Smooth muscle cell (in vitro differentiated cells): ENCODE measurements at regions not wholly inside any gene's neighbourhood (a gene's known extent, or its start where the extent isn't known, plus 50 kb on each side); places are given as distances from the start of the nearest gene placed in this dataset.

Source experiments
- DNase-seq: peaks from one replicate; lab custom pipeline; 2025; ENCODE audit not compliant: unreplicated experiment; lab: John Stamatoyannopoulos, UW
- H2AFZ ChIP-seq: fragments of 200-600 bp; sonication (generic); 2 replicates; pipeline ENCODE4 v1.6.0; 2016; ENCODE audit warnings: antibody characterized with exemption, low read depth, mild to moderate bottlenecking
- H3F3A ChIP-seq: fragments of 200-600 bp; sonication (generic); 2 replicates; pipeline ENCODE4 v1.6.0; 2017; ENCODE audit warnings: antibody characterized with exemption, low read depth
- H3K27ac ChIP-seq: fragments of 200-600 bp; sonication (generic); 2 replicates; pipeline ENCODE4 v1.5.1; 2016; ENCODE audit warnings: low read depth, mild to moderate bottlenecking
- H3K27me3 ChIP-seq: fragments of 200-600 bp; sonication (generic); 2 replicates; pipeline ENCODE4 v1.6.1; 2016; ENCODE audit warnings: low read depth, mild to moderate bottlenecking
- H3K36me3 ChIP-seq: fragments of 200-600 bp; sonication (generic); 2 replicates; pipeline ENCODE4 v1.5.1; 2016; ENCODE audit warnings: low read depth
- H3K4me1 ChIP-seq: fragments of 200-600 bp; sonication (generic); 2 replicates; pipeline ENCODE4 v1.5.1; 2016; ENCODE audit warnings: low read depth
- H3K4me2 ChIP-seq: fragments of 200-600 bp; sonication (generic); 2 replicates; pipeline ENCODE4 v1.6.0; 2016; ENCODE audit warnings: mild to moderate bottlenecking
- H3K4me3 ChIP-seq: fragments of 200-600 bp; sonication (generic); 2 replicates; pipeline ENCODE4 v1.5.1; 2016; ENCODE audit warnings: mild to moderate bottlenecking
- H3K79me2 ChIP-seq: fragments of 200-600 bp; sonication (generic); 2 replicates; pipeline ENCODE4 v1.6.0; 2016; ENCODE audit warnings: low read depth, mild to moderate bottlenecking
- H3K9ac ChIP-seq: fragments of 200-600 bp; sonication (generic); 2 replicates; pipeline ENCODE4 v1.6.0; 2016; ENCODE audit warnings: low read depth
- H3K9me3 ChIP-seq: fragments of 200-600 bp; sonication (generic); replicated peaks from 2 replicates; pipeline ENCODE4 v1.5.1; 2016; ENCODE audit warnings: low read depth
- H4K20me1 ChIP-seq: fragments of 200-600 bp; sonication (generic); 2 replicates; pipeline ENCODE4 v1.6.0; 2016; ENCODE audit warnings: low read depth
- CTCF ChIP-seq: fragments of 200-600 bp; sonication (generic); IDR thresholded peaks from 2 replicates; pipeline ENCODE4 v1.5.1; 2017; ENCODE audit warnings: borderline replicate concordance, mild to moderate bottlenecking, antibody characterized with exemption; ENCODE audit not compliant: insufficient read depth, poor library complexity, severe bottlenecking
- WGBS: methylation state at CpG from one replicate; pipeline ENCODE4 v1.1.7; 2016; ENCODE audit warnings: low lambda C conversion rate; 5-methylcytosine and 5-hydroxymethylcytosine counted together

- peaks cover 4% of the 10 kb centered on the region for H3K4me1 ChIP-seq
- H3K79me2 ChIP-seq: no peaks in the 10 kb centered on the region
- H3K9ac ChIP-seq: no peak overlapping the region
- no peaks in the 10 kb centered on the region for H4K20me1 ChIP-seq
- no peaks in the 10 kb centered on the region for H3K9me3 ChIP-seq
- H2AFZ ChIP-seq: no peak overlapping the region
- no peak overlapping the region for H3K4me3 ChIP-seq
- H3K36me3 ChIP-seq: no peaks in the 10 kb centered on the region
- peak overlapping the region; percentile 76 for H3K4me2 ChIP-seq
- peak overlapping the region; percentile 23 for H3K27ac ChIP-seq
- 11% methylated on average over 8 of the region's 8 CpGs for WGBS
- H3F3A ChIP-seq: no peaks in the 10 kb centered on the region
- peak; percentile 61 for TF ChIP-seq CTCF
- H3K27me3 ChIP-seq: no peaks in the 10 kb centered on the region
- peak; percentile 8 for DNase-seq
These were observed 263.6 kb downstream of the DUSP10 start for GRCh38 chr1:221478050-221478949.

- Histone ChIP-seq H4K20me1 (no peaks in the 10 kb centered on the region), H3K36me3 (no peaks in the 10 kb centered on the region), H3K4me1 (no peaks in the 10 kb centered on the region), H3K9me3 (no peaks in the 10 kb centered on the region), H3K9ac (no peak overlapping the region), H3K4me2 (no peak overlapping the region), H3K27me3 (no peaks in the 10 kb centered on the region), H3K27ac (no peak overlapping the region), H3K4me3 (no peak overlapping the region), H2AFZ (no peak overlapping the region), H3F3A (no peaks in the 10 kb centered on the region), H3K79me2 (no peaks in the 10 kb centered on the region)
- TF ChIP-seq CTCF: no peak
- DNase-seq: no peak
- WGBS: 54% methylated on average over 8 of the region's 8 CpGs
These were observed 253.9 kb downstream of the DUSP10 start for GRCh38 chr1:221487781-221488524.

GRCh38 chr1:221488550-221488949 lies 253.3 kb downstream of the DUSP10 start:
- H3K9ac ChIP-seq: no peak overlapping the region
- 86% methylated on average over 1 of the region's 1 CpG for WGBS
- no peaks in the 10 kb centered on the region for H4K20me1 ChIP-seq
- H3K79me2 ChIP-seq: no peaks in the 10 kb centered on the region
- H3K27ac ChIP-seq: no peak overlapping the region
- no peak overlapping the region for H3K4me3 ChIP-seq
- no peak overlapping the region for H2AFZ ChIP-seq
- no peaks in the 10 kb centered on the region for H3K9me3 ChIP-seq
- H3K4me2 ChIP-seq: no peak overlapping the region
- TF ChIP-seq CTCF: no peak
- H3K36me3 ChIP-seq: no peaks in the 10 kb centered on the region
- no peaks in the 10 kb centered on the region for H3K4me1 ChIP-seq
- H3K27me3 ChIP-seq: no peaks in the 10 kb centered on the region
- no peaks in the 10 kb centered on the region for H3F3A ChIP-seq
- no peak for DNase-seq
